H9 (cell line): ENCODE measurements at regions not wholly inside any gene's neighbourhood (a gene's known extent, or its start where the extent isn't known, plus 50 kb on each side); places are given as distances from the start of the nearest gene placed in this dataset.

Source experiments
- DNase-seq: peaks from one replicate; pipeline ENCODE4 v3.0.0-alpha.2; 2017
- H2AFZ ChIP-seq: one replicate; pipeline ENCODE4 v1.6.1; 2013; ENCODE audit warnings: mild to moderate bottlenecking, low read length, control low read depth, moderate library complexity
- H2AK5ac ChIP-seq: 2 replicates; pipeline ENCODE4 v1.6.1; 2013; ENCODE audit warnings: low read length, control low read depth, mixed read lengths; ENCODE audit not compliant: insufficient read length
- H2BK120ac ChIP-seq: one replicate; pipeline ENCODE4 v1.6.1; 2013; ENCODE audit warnings: low read depth, mild to moderate bottlenecking, low read length, control low read depth, inconsistent platforms; ENCODE audit not compliant: poor library complexity, severe bottlenecking
- H2BK12ac ChIP-seq: 2 replicates; pipeline ENCODE4 v1.6.1; 2013; ENCODE audit warnings: low read length, control low read depth, mixed read lengths, low read depth; ENCODE audit not compliant: insufficient read length
- H2BK15ac ChIP-seq: 2 replicates; pipeline ENCODE4 v1.6.1; 2013; ENCODE audit warnings: low read depth, low read length, control low read depth
- H2BK20ac ChIP-seq: one replicate; pipeline ENCODE4 v1.6.1; 2013; ENCODE audit warnings: low read depth, mild to moderate bottlenecking, low read length, control low read depth, inconsistent platforms; ENCODE audit not compliant: poor library complexity, severe bottlenecking
- H2BK5ac ChIP-seq: 2 replicates; pipeline ENCODE4 v1.6.1; 2013; ENCODE audit warnings: low read length, control low read depth, mixed read lengths; ENCODE audit not compliant: insufficient read length
- H3K14ac ChIP-seq: 2 replicates; pipeline ENCODE4 v1.6.1; 2013; ENCODE audit warnings: low read length, control low read depth; ENCODE audit not compliant: insufficient read depth
- H3K18ac ChIP-seq: 2 replicates; pipeline ENCODE4 v1.6.1; 2013; ENCODE audit warnings: low read depth, mild to moderate bottlenecking, mixed read lengths, low read length, control low read depth; ENCODE audit not compliant: insufficient read length
- H3K23ac ChIP-seq: 2 replicates; pipeline ENCODE4 v1.6.1; 2013; ENCODE audit warnings: low read length, control low read depth, mixed read lengths, low read depth; ENCODE audit not compliant: insufficient read length
- H3K23me2 ChIP-seq: 2 replicates; pipeline ENCODE4 v1.6.1; 2013; ENCODE audit warnings: low read depth, mild to moderate bottlenecking, mixed read lengths, low read length, control low read depth; ENCODE audit not compliant: insufficient read length, poor library complexity, severe bottlenecking
- H3K27ac ChIP-seq: 2 replicates; pipeline ENCODE4 v1.5.1; 2013; ENCODE audit warnings: low read length, control low read depth, mixed read lengths, low read depth; ENCODE audit not compliant: insufficient read length
- H3K27me3 ChIP-seq: 2 replicates; pipeline ENCODE4 v1.6.1; 2013; ENCODE audit warnings: low read length, control low read depth, inconsistent platforms; ENCODE audit not compliant: insufficient read depth
- H3K4ac ChIP-seq: 2 replicates; pipeline ENCODE4 v1.6.1; 2013; ENCODE audit warnings: low read depth, mild to moderate bottlenecking, control low read depth, inconsistent platforms, low read length, moderate library complexity
- H3K4me1 ChIP-seq: 2 replicates; pipeline ENCODE4 v1.6.1; 2013; ENCODE audit warnings: low read length, control low read depth, inconsistent platforms; ENCODE audit not compliant: insufficient read depth
- H3K4me2 ChIP-seq: 2 replicates; pipeline ENCODE4 v1.6.1; 2013; ENCODE audit warnings: low read length, control low read depth, mixed read lengths; ENCODE audit not compliant: insufficient read length, insufficient read depth
- H3K56ac ChIP-seq: 2 replicates; pipeline ENCODE4 v1.6.1; 2013; ENCODE audit warnings: low read depth, mild to moderate bottlenecking, mixed read lengths, low read length, control low read depth; ENCODE audit not compliant: insufficient read length
- H3K79me1 ChIP-seq: 2 replicates; pipeline ENCODE4 v1.6.1; 2013; ENCODE audit warnings: low read depth, mild to moderate bottlenecking, moderate library complexity, low read length, control low read depth, inconsistent platforms; ENCODE audit not compliant: insufficient read depth, poor library complexity, severe bottlenecking
- H3K79me2 ChIP-seq: 2 replicates; pipeline ENCODE4 v1.6.1; 2013; ENCODE audit warnings: low read length, control low read depth, inconsistent platforms; ENCODE audit not compliant: insufficient read depth
- H3K9ac ChIP-seq: 2 replicates; pipeline ENCODE4 v1.6.1; 2013; ENCODE audit warnings: low read length, control low read depth, mixed read lengths; ENCODE audit not compliant: insufficient read length; ENCODE audit errors: extremely low read depth
- H3K9me3 ChIP-seq: one replicate; pipeline ENCODE4 v1.6.1; 2013; ENCODE audit warnings: low read depth, low read length, inconsistent platforms; ENCODE audit not compliant: control insufficient read depth
- H3T11ph ChIP-seq: one replicate; pipeline ENCODE4 v1.6.1; 2013; ENCODE audit warnings: mild to moderate bottlenecking, low read length, control low read depth, inconsistent platforms
- H4K20me1 ChIP-seq: one replicate; pipeline ENCODE4 v1.6.1; 2013; ENCODE audit not compliant: control insufficient read depth, insufficient read length, insufficient read depth
- H4K5ac ChIP-seq: 2 replicates; pipeline ENCODE4 v1.6.1; 2013; ENCODE audit warnings: low read depth, mild to moderate bottlenecking, mixed read lengths, low read length, control low read depth; ENCODE audit not compliant: insufficient read length
- H4K8ac ChIP-seq: replicated peaks from 2 replicates; pipeline ENCODE4 v1.6.1; 2013; ENCODE audit warnings: low read length, control low read depth, mixed read lengths, low read depth; ENCODE audit not compliant: insufficient read length
- H4K91ac ChIP-seq: 2 replicates; pipeline ENCODE4 v1.6.1; 2013; ENCODE audit warnings: low read depth, mild to moderate bottlenecking, moderate library complexity, mixed read lengths, low read length, control low read depth; ENCODE audit not compliant: insufficient read length
- H3K27ac Mint-ChIP-seq, 3 experiments: 2 replicates in 2 of 3; 3 replicates in 1 of 3; pipeline ENCODE4 v1.8.0; 2020 to 2021; ENCODE audit warnings: mixed read lengths in 3 of 3, mild to moderate bottlenecking in 1 of 3, moderate library complexity in 1 of 3
- H3K27me3 Mint-ChIP-seq: 2 replicates; pipeline ENCODE4 v1.8.0; 2021; ENCODE audit warnings: low read depth, mild to moderate bottlenecking, moderate library complexity, mixed read lengths
- H3K36me3 Mint-ChIP-seq, 3 experiments: 2 replicates in 2 of 3; 3 replicates in 1 of 3; pipeline ENCODE4 v1.8.0; 2020 to 2021; ENCODE audit warnings: low read depth in 3 of 3, mixed read lengths in 3 of 3; ENCODE audit not compliant: insufficient read depth in 1 of 3
- H3K4me1 Mint-ChIP-seq, 2 experiments: 2 replicates each; pipeline ENCODE4 v1.8.0; 2020; ENCODE audit warnings: mixed read lengths in 2 of 2
- H3K4me3 Mint-ChIP-seq, 2 experiments: 2 replicates in 1 of 2; 3 replicates in 1 of 2; pipeline ENCODE4 v1.8.0; 2020 to 2021; ENCODE audit warnings: mild to moderate bottlenecking in 2 of 2, mixed read lengths in 2 of 2, moderate library complexity in 1 of 2
- H3K9me3 Mint-ChIP-seq, 2 experiments: 2 replicates in 1 of 2; 3 replicates in 1 of 2; pipeline ENCODE4 v1.8.0; 2020; ENCODE audit warnings: mild to moderate bottlenecking in 2 of 2, mixed read lengths in 2 of 2, moderate library complexity in 1 of 2
- CTCF ChIP-seq: fragments of 200-600 bp; sonication (generic); conservative IDR thresholded peaks from 3 replicates; pipeline ENCODE4 v1.8.0; 2021; ENCODE audit warnings: antibody characterized with exemption, mild to moderate bottlenecking

- Mint-ChIP-seq H3K4me3 (no peak overlapping the region), H3K27ac (no peak overlapping the region), H3K9me3 (no peaks in the 10 kb centered on the region), H3K4me1 (no peaks in the 10 kb centered on the region), H3K27me3 (no peaks in the 10 kb centered on the region), H3K36me3 (no peaks in the 10 kb centered on the region)
- no peak for TF ChIP-seq CTCF
- Histone ChIP-seq H4K5ac (no peak overlapping the region), H3K79me1 (no peaks in the 10 kb centered on the region), H2AFZ (no peak overlapping the region), H3K79me2 (no peaks in the 10 kb centered on the region), H2BK15ac (no peak overlapping the region), H2BK5ac (no peak overlapping the region), H3K9ac (no peak overlapping the region), H3K4ac (no peak overlapping the region), H3K4me2 (no peak overlapping the region), H2BK20ac (no peak overlapping the region), H3K27ac (no peak overlapping the region), H2AK5ac (no peak overlapping the region), H3K23me2 (no peaks in the 10 kb centered on the region), H4K91ac (no peak overlapping the region), H4K20me1 (no peaks in the 10 kb centered on the region), H2BK12ac (no peak overlapping the region), H3K4me1 (no peaks in the 10 kb centered on the region), H3K14ac (no peak overlapping the region), H3K27me3 (no peaks in the 10 kb centered on the region), H4K8ac (no peak overlapping the region), H2BK120ac (no peak overlapping the region), H3T11ph (no peak overlapping the region), H3K23ac (no peak overlapping the region), H3K56ac (no peak overlapping the region), H3K9me3 (no peaks in the 10 kb centered on the region), H3K18ac (no peak overlapping the region)
- DNase-seq = no peak
These were observed 860.5 kb upstream of the LRRC4C start for GRCh38 chr11:42319921-42320320.
